K562 (cell line): ENCODE measurements at regions not wholly inside any gene's neighbourhood (a gene's known extent, or its start where the extent isn't known, plus 50 kb on each side); places are given as distances from the start of the nearest gene placed in this dataset.

ENCODE experiments used
- ATAC-seq: fragments of 200-7000 bp; cut with Tn5 transposase; 3 replicates; pipeline ENCODE4 v1.9.1; 2020; ENCODE audit warnings: moderate library complexity
- BruUV-seq: library from RNA; stranded (reverse); fragments of 400-500 nt; replicated peaks from 2 replicates; lab custom pipeline; 2021; lab: Mats Ljungman, UMichigan
- CTCF ChIA-PET: fragments of 300-600 bp; formaldehyde crosslinking; extraction: SDS; loops from one replicate; lab custom pipeline; 2021; ENCODE audit warnings: low intra/inter-chr PET ratio; lab: Yijun Ruan, JAX
- POLR2A ChIA-PET: fragments of 300-600, 350-650 bp; sonication (Branson Sonifier 250); formaldehyde crosslinking; extraction: SDS; loops from one replicate; lab custom pipeline; 2021; ENCODE audit warnings: antibody characterized with exemption, inconsistent platforms; lab: Yijun Ruan, JAX
- DNase-seq, 4 experiments: peaks; one replicate each; pipeline versions ENCODE4 v3.0.0 to v3.0.0-alpha.2; 2011 to 2018; ENCODE audit warnings: low spot score in 3 of 4, mixed read lengths in 3 of 4; ENCODE audit errors: extremely low read depth in 1 of 4
- FAIRE-seq: peaks from 2 replicates; lab custom pipeline; 2011; peaks lifted over from hg19 to GRCh38; lab: Jason Lieb, UNC
- H2AFZ ChIP-seq: 2 replicates; pipeline ENCODE4 v1.6.0; 2011; ENCODE audit warnings: low read depth, low read length, control low read depth, inconsistent platforms
- H3K27ac ChIP-seq: fragments of 200-600 bp; 3 replicates; pipeline ENCODE4 v1.8.0; 2011; ENCODE audit warnings: low read depth, mild to moderate bottlenecking, control low read depth, inconsistent platforms, low read length, moderate library complexity, mixed read lengths; ENCODE audit errors: extremely low read depth
- H3K27me3 ChIP-seq, 2 experiments: fragments of 300-600 bp in 1 of 2; 2 replicates in 1 of 2; 3 replicates in 1 of 2; pipeline versions ENCODE4 v1.6.0 to v1.8.0; 2011; ENCODE audit warnings: inconsistent platforms in 2 of 2, low read length in 2 of 2, mild to moderate bottlenecking in 1 of 2, mixed read lengths in 1 of 2, moderate library complexity in 1 of 2; ENCODE audit not compliant: control insufficient read depth in 2 of 2, insufficient read depth in 2 of 2
- H3K36me3 ChIP-seq: fragments of 300-600 bp; 3 replicates; pipeline ENCODE4 v1.8.0; 2011; ENCODE audit warnings: mild to moderate bottlenecking, low read length, inconsistent platforms; ENCODE audit not compliant: control insufficient read depth, insufficient read depth
- H3K4me1 ChIP-seq, 2 experiments: fragments of 200-600 bp in 1 of 2; replicated peaks in 1 of 2; 2 replicates in 1 of 2; 3 replicates in 1 of 2; pipeline versions ENCODE4 v1.5.1 to v1.8.0; 2011; ENCODE audit warnings: inconsistent platforms in 2 of 2, low read length in 2 of 2, mild to moderate bottlenecking in 1 of 2, mixed read lengths in 1 of 2, moderate library complexity in 1 of 2; ENCODE audit not compliant: control insufficient read depth in 2 of 2, insufficient read depth in 2 of 2
- H3K4me2 ChIP-seq: 2 replicates; pipeline ENCODE4 v1.6.1; 2011; ENCODE audit warnings: low read length, control low read depth, inconsistent platforms, mixed read lengths; ENCODE audit not compliant: insufficient read depth
- H3K4me3 ChIP-seq: fragments of 200-600 bp; sonication (generic), shearing (Covaris generic); 2 replicates; pipeline ENCODE4 v1.5.1; 2016; ENCODE audit warnings: control low read depth, inconsistent platforms
- H3K79me2 ChIP-seq: fragments of 200-600 bp; 3 replicates; pipeline ENCODE4 v1.8.0; 2011; ENCODE audit warnings: low read length, inconsistent platforms; ENCODE audit not compliant: control insufficient read depth, insufficient read depth
- H3K9ac ChIP-seq, 2 experiments: 2 replicates each; pipeline versions ENCODE4 v1.6.0 to v1.6.1; 2011; ENCODE audit warnings: low read depth in 2 of 2, low read length in 2 of 2, control low read depth in 1 of 2, inconsistent platforms in 1 of 2, mild to moderate bottlenecking in 1 of 2, mixed read lengths in 1 of 2; ENCODE audit not compliant: insufficient read depth in 1 of 2
- H3K9me1 ChIP-seq: one replicate; pipeline ENCODE4 v1.6.0; 2011; ENCODE audit warnings: inconsistent platforms, mild to moderate bottlenecking, low read length, moderate library complexity; ENCODE audit not compliant: control insufficient read depth, insufficient read depth
- H3K9me3 ChIP-seq: replicated peaks from 2 replicates; pipeline ENCODE4 v1.5.1; 2011; ENCODE audit warnings: low read depth, low read length, inconsistent platforms; ENCODE audit not compliant: control insufficient read depth, insufficient read depth
- H4K20me1 ChIP-seq: replicated peaks from 2 replicates; pipeline ENCODE4 v1.6.1; 2011; ENCODE audit warnings: low read length, inconsistent platforms, mixed read lengths; ENCODE audit not compliant: control insufficient read depth, insufficient read depth
- ARID2 ChIP-seq: fragments of 450-650 bp; IDR thresholded peaks from 2 replicates; pipeline ENCODE4 v1.6.1; 2017; ENCODE audit warnings: antibody characterized with exemption, mild to moderate bottlenecking
- ASH1L ChIP-seq: fragments of 450-650 bp; IDR thresholded peaks from 2 replicates; pipeline ENCODE4 v1.6.1; 2018; ENCODE audit warnings: borderline replicate concordance, mild to moderate bottlenecking, low read depth; ENCODE audit not compliant: partially characterized antibody
- FOXJ3 ChIP-seq: sonication (generic); formaldehyde crosslinking; IDR thresholded peaks from 2 replicates; pipeline ENCODE4 v1.4.0; 2020; ENCODE audit warnings: mild to moderate bottlenecking, missing genetic modification reagents
- HDAC2 ChIP-seq: fragments of 450-650 bp; IDR thresholded peaks from 2 replicates; pipeline ENCODE4 v1.6.1; 2016; ENCODE audit warnings: mild to moderate bottlenecking
- HMGN3 ChIP-seq: IDR thresholded peaks from 2 replicates; pipeline ENCODE4 v1.6.1; 2011; ENCODE audit warnings: borderline replicate concordance, low read depth, mild to moderate bottlenecking, mixed read lengths, low read length; ENCODE audit not compliant: insufficient read length; ENCODE audit errors: extremely low read depth
- NR2C1 ChIP-seq, 2 experiments: fragments of 450-650 bp; IDR thresholded peaks; 2 replicates each; pipeline ENCODE4 v1.6.1; 2017; ENCODE audit warnings: mild to moderate bottlenecking in 2 of 2, antibody characterized with exemption in 1 of 2, inconsistent platforms in 1 of 2, missing compliant biosample characterization in 1 of 2, missing genetic modification characterization in 1 of 2
- OTX1 ChIP-seq: fragments of 450-650 bp; formaldehyde crosslinking; IDR thresholded peaks from 2 replicates; pipeline ENCODE4 v1.4.0; 2022; ENCODE audit warnings: mild to moderate bottlenecking
- PHB ChIP-seq: fragments of 250-450 bp; sonication (Bioruptor Pico); IDR thresholded peaks from 2 replicates; pipeline ENCODE4 v1.5.0; 2021
- SIN3A ChIP-seq, 2 experiments: fragments of 150-350 bp in 1 of 2; IDR thresholded peaks; 2 replicates each; pipeline ENCODE4 v1.6.1; 2011 to 2016; ENCODE audit warnings: borderline replicate concordance in 2 of 2, low read depth in 2 of 2, low read length in 2 of 2, mild to moderate bottlenecking in 2 of 2, moderate library complexity in 2 of 2; ENCODE audit not compliant: control insufficient read depth in 1 of 2
- ZC3H11A ChIP-seq: IDR thresholded peaks from 2 replicates; pipeline ENCODE4 v1.6.1; 2012; ENCODE audit warnings: low read depth, low read length, improper control_type of control experiment
- ZFP30 ChIP-seq: fragments of 250-450 bp; sonication (Bioruptor Pico); IDR thresholded peaks from 2 replicates; pipeline ENCODE4 v1.8.0; 2022; ENCODE audit warnings: moderate library complexity, mild to moderate bottlenecking, inconsistent platforms, borderline replicate concordance
- ZNF121 ChIP-seq: sonication (generic); formaldehyde crosslinking; conservative IDR thresholded peaks from 2 replicates; pipeline ENCODE4 v1.8.0; 2022; ENCODE audit warnings: missing genetic modification reagents
- ZNF197 ChIP-seq: fragments of 200-800 bp; sonication (Bioruptor generic); IDR thresholded peaks from 2 replicates; pipeline ENCODE4 v1.6.1; 2016; ENCODE audit warnings: low read depth, missing genetic modification characterization, missing compliant biosample characterization
- WGBS: fragments of 100-300 bp; shearing (Covaris generic); methylation state at CpG from one replicate; pipeline ENCODE4 v1.1.6; 2016; ENCODE audit warnings: low coverage, mixed read lengths; ENCODE audit not compliant: insufficient coverage; ENCODE audit errors: missing lambda C conversion rate; 5-methylcytosine and 5-hydroxymethylcytosine counted together
- in situ Hi-C: fragments of 300-500 bp; cut with MboI; formaldehyde crosslinking; loops from 4 replicates; pipeline ENCODE4 v1.15.0; 2018; ENCODE audit warnings: inconsistent platforms, mixed read lengths
- intact Hi-C: fragments of 100-400 bp; cut with micrococcal nuclease; formaldehyde crosslinking; loops from 2 replicates; pipeline ENCODE4 v1.14.2; 2022
- TF ChIP-seq, protein P1 (sequence below): fragments of 450-650 bp; IDR thresholded peaks from 2 replicates; pipeline ENCODE4 v1.6.1; 2016; ENCODE audit warnings: borderline replicate concordance

DNA sequence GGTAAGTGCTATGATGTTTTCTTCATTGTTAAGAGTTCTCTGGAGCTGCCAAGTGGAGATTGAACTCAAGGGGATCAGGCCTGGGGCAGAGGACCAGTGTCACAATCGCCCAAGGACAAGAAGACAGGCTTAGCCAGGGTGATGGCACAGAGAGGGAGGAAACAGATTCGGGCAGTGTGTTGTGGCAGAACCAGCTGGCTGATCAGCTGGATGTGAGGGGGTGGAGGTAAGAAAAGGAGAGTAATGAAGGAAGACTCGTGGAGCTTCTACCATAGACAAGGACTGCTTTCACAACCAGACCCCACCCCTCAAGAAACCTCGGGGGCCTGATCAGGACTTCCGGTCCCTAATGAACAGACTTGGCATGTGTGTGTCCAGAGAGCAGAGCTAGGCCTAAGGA, 60.9 kb upstream of the LINGO1 start:
- TF ChIP-seq NR2C1 (IDR thresholded peaks at IDR 0.05): no peak
- TF ChIP-seq NR2C1 (tag; IDR thresholded peaks at IDR 0.05): no peak
- TF ChIP-seq ZFP30 (CRISPR knock-in tag): no peak
- no peak for TF ChIP-seq ZNF121 (CRISPR knock-in tag)
- no peak for TF ChIP-seq OTX1 (CRISPR knock-in tag)
- TF ChIP-seq FOXJ3 (CRISPR knock-in tag): no peak
- TF ChIP-seq SIN3A (IDR thresholded peaks at IDR 0.05; ENCODE audit: borderline replicate concordance in 2 of 2, control insufficient read depth in 1 of 2, low read depth in 2 of 2, low read length in 2 of 2): no peak
- TF ChIP-seq HDAC2: no peak
- TF ChIP-seq PHB (CRISPR knock-in tag): no peak
- TF ChIP-seq ASH1L: no peak
- no peak for TF ChIP-seq ARID2
- TF ChIP-seq ZC3H11A: no peak
- TF ChIP-seq, protein P1, sequence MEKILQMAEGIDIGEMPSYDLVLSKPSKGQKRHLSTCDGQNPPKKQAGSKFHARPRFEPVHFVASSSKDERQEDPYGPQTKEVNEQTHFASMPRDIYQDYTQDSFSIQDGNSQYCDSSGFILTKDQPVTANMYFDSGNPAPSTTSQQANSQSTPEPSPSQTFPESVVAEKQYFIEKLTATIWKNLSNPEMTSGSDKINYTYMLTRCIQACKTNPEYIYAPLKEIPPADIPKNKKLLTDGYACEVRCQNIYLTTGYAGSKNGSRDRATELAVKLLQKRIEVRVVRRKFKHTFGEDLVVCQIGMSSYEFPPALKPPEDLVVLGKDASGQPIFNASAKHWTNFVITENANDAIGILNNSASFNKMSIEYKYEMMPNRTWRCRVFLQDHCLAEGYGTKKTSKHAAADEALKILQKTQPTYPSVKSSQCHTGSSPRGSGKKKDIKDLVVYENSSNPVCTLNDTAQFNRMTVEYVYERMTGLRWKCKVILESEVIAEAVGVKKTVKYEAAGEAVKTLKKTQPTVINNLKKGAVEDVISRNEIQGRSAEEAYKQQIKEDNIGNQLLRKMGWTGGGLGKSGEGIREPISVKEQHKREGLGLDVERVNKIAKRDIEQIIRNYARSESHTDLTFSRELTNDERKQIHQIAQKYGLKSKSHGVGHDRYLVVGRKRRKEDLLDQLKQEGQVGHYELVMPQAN: no peak
- no peak for TF ChIP-seq ZNF197 (CRISPR knock-in tag)
- TF ChIP-seq HMGN3: no peak
- 3% methylated on average over 5 of the region's 5 CpGs for WGBS
- no peak overlapping the region for H3K4me3 ChIP-seq

More for the DNA sequence above, 60.9 kb upstream of the LINGO1 start:
- Histone ChIP-seq H2AFZ (no peak overlapping the region), H3K36me3 (no peaks in the 10 kb centered on the region), H3K4me2 (no peak overlapping the region), H3K27ac (no peak overlapping the region), H3K4me1 (peaks cover 0 to 13% of the 10 kb centered on the region in 2 experiments; a peak in 1 of 5 replicates), H3K79me2 (no peaks in the 10 kb centered on the region), H3K9me3 (no peaks in the 10 kb centered on the region), H3K9me1 (no peaks in the 10 kb centered on the region), H3K9ac (no peak overlapping the region), H3K27me3 (peaks cover 24 to 60% of the 10 kb centered on the region in 2 experiments; a peak in 4 of 5 replicates), H4K20me1 (no peaks in the 10 kb centered on the region)
- ATAC-seq: no peak
- in situ Hi-C loops (no loop called here), intact Hi-C loops (no loop called here)
- CTCF ChIA-PET: no interaction called here
- BruUV-seq: no TSS peak
- DNase-seq: no peak
- POLR2A ChIA-PET: no interaction called here
- FAIRE-seq: no peak
